Ramos (cell line): ENCODE measurements at regions not wholly inside any gene's neighbourhood (a gene's known extent, or its start where the extent isn't known, plus 50 kb on each side); places are given as distances from the start of the nearest gene placed in this dataset.

Source experiments
- in situ Hi-C: fragments of 300-500 bp; cut with MboI; formaldehyde crosslinking; loops from one replicate; pipeline ENCODE4 v1.14.3; 2022; ENCODE audit warnings: low sequenced_read_pairs; ENCODE audit not compliant: unreplicated experiment

DNA sequence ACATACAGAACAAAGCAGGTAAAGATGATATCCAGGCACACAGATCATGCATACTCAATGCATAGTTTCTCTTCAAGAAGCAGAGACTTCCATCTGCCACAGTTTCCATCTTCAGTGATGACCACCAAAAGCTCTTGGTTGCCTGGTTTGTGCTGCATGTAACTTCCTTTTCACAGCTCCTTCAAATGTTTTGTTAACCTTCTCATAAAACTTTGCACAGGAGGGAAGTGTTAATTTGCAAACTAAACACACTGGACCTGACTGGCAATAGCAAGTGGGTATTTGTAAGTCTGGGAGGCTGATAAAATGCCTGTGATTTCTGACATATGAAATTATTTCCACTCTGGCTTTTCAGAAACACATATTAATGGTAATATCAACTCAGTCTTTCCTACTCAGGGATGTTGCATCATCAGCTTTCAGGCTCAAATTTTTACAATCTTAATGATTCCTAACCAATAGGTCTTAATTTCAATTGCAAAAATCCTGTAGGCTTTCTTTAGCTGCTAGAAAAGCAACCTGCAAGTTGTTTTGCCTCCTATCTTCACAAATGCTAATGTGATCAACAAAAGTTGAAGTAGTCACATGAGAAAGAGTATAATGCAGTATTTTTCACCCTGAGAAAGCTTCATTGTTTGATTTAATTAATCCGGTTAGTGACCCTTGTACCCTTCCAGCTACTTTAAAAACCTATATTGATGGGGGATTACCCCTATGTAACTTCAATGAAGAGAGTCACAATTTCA is 575.6 kb downstream of the DIAPH3 start:
- in situ Hi-C loops, result no loop called here

DNA sequence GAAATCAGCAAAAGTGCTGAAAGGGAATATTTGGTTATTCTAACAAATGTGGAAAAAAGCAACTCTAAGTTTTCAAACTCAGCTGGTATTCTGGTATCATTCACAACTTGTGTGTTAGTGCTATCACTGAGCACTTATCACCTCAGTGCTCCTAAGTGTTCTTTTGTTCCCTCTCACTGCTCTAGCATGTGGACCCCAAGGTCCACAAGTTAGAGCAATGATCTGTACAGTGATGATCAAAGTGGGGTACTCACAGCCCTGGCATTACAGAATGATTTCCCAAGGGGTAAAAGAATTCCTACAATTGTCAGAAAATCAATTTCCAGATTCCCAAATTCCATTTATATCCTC is 575.0 kb downstream of the DIAPH3 start:
- in situ Hi-C loops, result no loop called here

DNA sequence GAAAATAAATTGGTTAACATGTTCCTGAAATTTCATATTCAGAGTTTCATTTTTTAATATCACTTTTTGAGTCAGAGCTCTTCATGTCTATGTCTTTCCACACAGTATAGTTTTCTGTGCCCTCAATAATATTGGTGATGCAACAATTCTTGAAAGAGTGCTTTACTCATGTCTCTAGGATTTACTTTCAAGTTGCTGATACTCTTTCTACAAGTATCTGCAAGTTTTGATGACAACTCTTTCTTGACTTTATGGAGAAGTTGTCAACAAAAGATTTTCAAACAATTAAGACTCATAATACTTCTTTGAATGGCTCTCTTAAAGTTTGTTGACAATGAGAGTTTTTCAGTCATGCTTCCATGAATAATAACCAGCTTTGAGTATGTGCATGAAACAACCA is 561.7 kb downstream of the DIAPH3 start:
- in situ Hi-C loops, result no loop called here

DNA sequence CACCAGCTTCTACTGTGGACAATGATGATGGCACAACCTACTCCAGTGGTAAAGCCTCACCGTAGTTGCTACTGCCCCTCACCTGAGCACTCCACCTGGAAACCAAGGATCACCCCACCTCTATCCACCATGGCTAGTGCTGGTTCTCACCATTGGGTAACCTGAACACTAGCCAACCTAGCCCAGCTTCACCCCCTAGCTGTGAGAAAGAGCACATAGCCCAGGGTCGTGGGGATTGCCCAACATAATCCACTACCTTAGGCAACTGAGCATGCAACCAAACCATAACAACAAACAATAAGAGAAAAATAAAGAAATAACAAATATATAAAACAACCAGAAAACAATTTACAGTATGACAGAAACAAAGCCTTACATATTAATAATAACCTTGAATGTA is 560.1 kb downstream of the DIAPH3 start:
- in situ Hi-C loops, result no loop called here

DNA sequence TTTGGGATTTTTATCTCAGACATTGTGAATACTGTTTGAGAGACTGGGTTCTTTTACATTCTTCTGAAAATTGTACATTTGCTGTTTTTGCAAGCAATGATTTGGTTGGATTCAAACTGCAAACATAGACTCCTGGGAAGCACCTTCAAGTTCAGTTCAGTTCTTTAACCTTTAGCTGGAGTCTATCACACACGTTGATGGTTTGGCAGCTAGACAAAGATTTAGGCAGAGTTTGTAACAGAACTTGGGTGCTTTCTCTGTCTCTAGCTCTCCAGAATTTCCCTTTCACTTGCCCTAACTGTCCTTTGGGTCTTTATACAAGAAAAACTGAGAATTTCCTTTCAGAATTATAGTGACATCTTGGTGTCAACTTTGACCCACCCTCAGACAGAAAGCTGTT is 556.6 kb downstream of the DIAPH3 start:
- in situ Hi-C loops, result no loop called here

DNA sequence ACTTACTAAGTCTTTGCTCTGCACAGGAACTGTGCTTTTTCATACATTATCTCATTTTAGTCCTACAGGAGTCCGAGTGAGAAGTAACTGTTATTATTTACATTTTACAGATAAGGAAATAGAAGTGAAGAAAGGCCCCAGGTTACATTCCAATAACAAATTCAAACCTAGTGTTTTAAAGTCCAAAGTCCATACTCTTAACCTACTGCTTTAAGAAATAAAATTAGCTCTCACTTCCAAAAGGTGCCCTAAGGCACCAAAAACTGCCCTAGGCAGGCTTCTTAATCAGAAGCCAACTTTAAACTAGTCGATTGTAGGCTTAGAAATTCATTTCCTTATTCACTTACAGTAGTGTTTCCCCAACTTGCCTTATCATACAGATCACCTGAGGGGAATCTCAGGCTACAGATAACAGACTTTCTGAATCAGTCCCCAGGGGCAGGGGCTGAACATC is 555.9 kb downstream of the DIAPH3 start:
- in situ Hi-C loops, result no loop called here

DNA sequence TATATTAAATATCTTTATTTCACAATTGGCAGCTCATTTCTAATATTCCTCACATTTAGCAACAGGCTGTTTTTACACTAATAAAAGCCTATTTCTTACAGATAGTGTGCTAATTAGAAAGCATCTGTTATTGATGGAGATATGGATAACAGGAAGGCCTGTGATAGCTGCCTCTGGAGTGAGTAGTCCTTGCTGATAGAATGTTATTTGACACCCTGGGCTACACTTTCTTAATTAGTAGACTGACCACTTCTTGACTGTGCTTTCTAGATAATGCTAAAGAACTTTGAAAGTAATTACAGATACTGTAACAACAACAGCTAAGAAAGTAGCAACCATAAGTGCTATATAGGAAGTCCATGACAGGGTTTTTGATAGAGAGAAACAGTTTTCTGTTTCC is 554.3 kb downstream of the DIAPH3 start:
- in situ Hi-C loops, result no loop called here
